GM18907 (cell line): ENCODE measurements at regions not wholly inside any gene's neighbourhood (a gene's known extent, or its start where the extent isn't known, plus 50 kb on each side); places are given as distances from the start of the nearest gene placed in this dataset.
A peak's percentile ranks its signal among the peaks of the same experiment; 100 is the strongest.

ENCODE experiments used
- ATAC-seq: cut with Tn5 transposase; IDR thresholded peaks from one replicate; pipeline ENCODE4 v1.9.1; 2021; ENCODE audit warnings: mild to moderate bottlenecking, moderate library complexity; ENCODE audit not compliant: unreplicated experiment

GRCh38 chr1:234727018-234727940 is 117.3 kb upstream of the IRF2BP2 start:
- ATAC-seq: no peak

- ATAC-seq: no peak
These were observed 116.5 kb upstream of the IRF2BP2 start for GRCh38 chr1:234726359-234726943.

- ATAC-seq: no peak
These were observed 115.5 kb upstream of the IRF2BP2 start for GRCh38 chr1:234725177-234726132.

DNA sequence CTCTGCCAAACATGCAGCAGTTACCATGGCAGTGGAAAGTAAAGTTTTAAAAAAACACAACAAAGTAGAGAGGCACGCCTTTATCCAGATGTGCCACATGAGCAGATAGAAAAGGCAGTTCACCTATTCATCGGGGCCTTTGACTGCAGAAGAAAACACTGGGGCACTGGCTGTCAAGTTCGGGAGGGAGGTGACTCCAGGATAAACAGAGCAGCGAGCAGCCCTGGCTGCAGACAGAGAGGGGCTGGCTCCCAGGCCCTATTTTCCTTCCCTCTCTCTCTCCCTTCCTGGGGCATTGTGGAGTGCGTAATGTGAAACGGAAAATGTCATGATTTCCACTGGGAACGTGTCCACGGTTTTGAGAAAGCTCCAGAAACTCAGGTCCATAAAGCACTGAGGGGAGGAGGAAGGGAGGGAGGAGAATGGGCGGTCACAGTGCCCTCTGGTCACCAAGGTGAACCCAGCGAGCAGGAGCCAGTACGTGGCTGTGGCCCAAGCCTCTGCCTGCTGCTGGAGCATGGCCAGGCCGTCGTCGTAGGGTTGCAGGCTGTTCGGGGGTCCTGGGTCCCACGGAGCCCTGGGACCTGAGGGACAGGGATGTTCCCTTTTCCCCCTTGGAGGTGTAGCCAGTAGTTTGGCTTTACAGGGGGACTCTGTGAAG is 114.7 kb upstream of the IRF2BP2 start:
- ATAC-seq: peak; percentile 29

GRCh38 chr1:234722904-234723720 is 113.1 kb upstream of the IRF2BP2 start:
- no peak for ATAC-seq

DNA sequence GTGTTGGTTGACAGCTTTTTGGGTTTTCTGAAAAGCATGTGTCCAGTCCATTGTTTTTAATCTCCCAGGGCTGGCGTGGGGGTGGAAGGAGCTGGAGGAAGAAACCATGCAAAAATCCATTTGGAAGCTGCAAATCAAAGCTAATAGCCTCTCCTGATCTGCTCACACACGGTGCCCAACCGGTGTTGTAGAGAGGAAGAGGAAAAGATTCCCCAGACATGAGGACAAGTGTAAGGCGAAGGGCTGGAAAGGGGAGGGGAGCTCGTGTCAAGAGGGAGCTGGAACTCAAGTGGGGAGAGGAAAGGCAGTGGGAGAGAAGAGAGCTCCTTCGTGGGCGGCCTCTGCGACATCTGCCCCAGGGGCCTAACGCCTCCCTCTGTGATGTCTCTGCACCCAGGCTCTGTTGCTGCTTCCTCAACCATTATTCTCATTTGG is 112.3 kb upstream of the IRF2BP2 start:
- ATAC-seq: no peak

GRCh38 chr1:234721476-234722269 is 111.7 kb upstream of the IRF2BP2 start:
- no peak for ATAC-seq

DNA sequence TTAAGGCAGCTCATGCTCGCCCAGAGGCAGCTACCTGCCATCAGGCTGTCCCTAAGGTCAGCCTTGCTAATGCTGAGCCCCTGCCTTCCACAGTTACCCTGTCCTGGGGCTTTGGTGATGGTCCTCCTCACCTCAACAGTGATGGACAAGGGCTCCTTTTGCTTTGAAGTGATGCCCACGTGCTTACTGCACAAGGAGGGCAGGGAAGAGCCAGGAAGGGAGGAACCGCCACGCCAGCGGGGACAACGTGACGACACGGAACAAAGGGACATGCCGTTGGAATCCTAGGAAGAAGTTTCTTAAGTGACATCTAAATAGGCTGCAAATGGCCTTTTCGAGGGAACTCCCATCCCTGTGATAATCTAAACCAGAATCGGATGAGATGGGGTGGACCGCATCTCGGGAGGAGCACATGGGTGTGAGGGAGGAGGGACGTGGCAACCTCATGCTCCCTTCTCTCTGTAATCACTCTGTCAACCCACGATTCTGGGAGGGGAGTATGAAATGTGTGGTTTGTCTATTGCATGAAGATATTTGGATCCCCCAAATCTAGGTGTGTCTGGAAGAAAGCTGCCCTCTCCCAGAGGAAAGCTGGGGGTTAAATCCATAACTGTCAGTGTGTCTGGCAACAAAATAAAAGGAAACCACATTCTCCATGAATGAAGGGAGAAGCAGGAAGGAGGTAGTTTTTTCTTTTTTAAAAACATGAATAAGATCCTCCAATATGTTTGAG is 110.9 kb upstream of the IRF2BP2 start:
- no peak for ATAC-seq

- no peak for ATAC-seq
These were observed 109.7 kb upstream of the IRF2BP2 start for GRCh38 chr1:234719454-234720251.

GRCh38 chr1:234718496-234719453 is 108.8 kb upstream of the IRF2BP2 start:
- ATAC-seq: no peak

DNA sequence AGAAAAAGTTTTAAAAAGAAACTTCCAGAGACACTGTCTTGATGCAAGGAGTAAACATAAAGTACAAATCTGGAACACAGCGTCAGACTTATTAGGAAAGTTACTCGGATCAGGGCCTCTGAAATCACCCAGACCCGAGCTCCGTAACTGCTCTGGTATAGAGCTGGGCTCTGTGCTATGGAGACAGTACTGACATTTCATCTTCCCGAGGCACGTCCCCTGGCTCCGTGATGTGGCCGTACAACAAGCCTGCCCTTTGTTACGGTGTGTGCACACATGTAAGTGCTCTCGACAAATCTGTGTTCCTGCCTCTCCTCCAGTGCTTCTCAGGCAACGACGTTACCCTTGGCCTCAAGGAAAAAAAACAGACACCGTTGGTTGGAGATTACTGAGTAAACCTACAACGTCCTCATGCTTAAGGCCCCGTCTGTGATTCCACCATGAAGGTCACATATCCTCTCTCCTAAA is 107.0 kb upstream of the IRF2BP2 start:
- ATAC-seq: no peak

GRCh38 chr1:234715252-234716014 is 105.5 kb upstream of the IRF2BP2 start:
- ATAC-seq: no peak

- ATAC-seq: no peak
These were observed 103.9 kb upstream of the IRF2BP2 start for GRCh38 chr1:234713859-234714258.

GRCh38 chr1:234713440-234713839 is 103.5 kb upstream of the IRF2BP2 start:
- ATAC-seq: no peak

DNA sequence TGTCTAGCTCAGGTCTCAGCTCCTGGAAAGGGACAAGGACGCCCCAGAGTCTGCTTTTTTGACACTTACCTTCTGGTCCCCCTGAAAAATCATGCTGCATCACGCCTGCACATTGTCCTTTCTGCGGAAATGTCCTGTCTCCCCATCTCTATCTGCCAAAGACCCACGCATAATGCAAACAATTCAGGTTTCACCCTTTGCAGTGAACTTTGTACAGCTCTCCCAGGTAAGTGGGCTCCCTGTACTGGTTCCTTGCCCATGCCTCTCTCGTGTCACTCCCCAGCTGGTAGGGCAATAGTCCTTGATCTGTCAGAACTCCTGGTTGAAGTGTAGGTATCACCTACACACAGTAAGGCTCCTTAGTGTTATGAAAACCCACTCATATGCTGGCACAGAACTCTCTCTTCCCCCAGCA is 102.9 kb upstream of the IRF2BP2 start:
- no peak for ATAC-seq
